ENCODE measurements at regions not wholly inside any gene's neighbourhood (a gene's known extent, or its start where the extent isn't known, plus 50 kb on each side); places are given as distances from the start of the nearest gene placed in this dataset.

- no peak for TF ChIP-seq HNF1B (CRISPR knock-in tag; IDR thresholded peaks at IDR 0.05)
- TF ChIP-seq ZBTB49 (CRISPR knock-in tag; IDR thresholded peaks at IDR 0.05; ENCODE audit: borderline replicate concordance), result no peak
- TF ChIP-seq GABPB1 (CRISPR knock-in tag; IDR thresholded peaks at IDR 0.05), result no peak
- no peak for TF ChIP-seq ZNF800 (CRISPR knock-in tag; IDR thresholded peaks at IDR 0.05)
Observed at GRCh38 chr1:143604887-143605286, 366.9 kb downstream of the FAM72C start (continued).

- ChIA-PET POLR2A (no interaction called here), CTCF (ENCODE audit: low intra/inter-chr PET ratio, low total read pairs) (no interaction called here)
- no peak overlapping the region for H3K27ac ChIP-seq (ENCODE audit: extremely low read length, insufficient read depth, low read length)
- TF ChIP-seq ZNF800 (CRISPR knock-in tag; IDR thresholded peaks at IDR 0.05), result no peak
- no peak for TF ChIP-seq REPIN1 (CRISPR knock-in tag; IDR thresholded peaks at IDR 0.05; ENCODE audit: borderline replicate concordance, low read depth)
- no peak for TF ChIP-seq MED13 (CRISPR knock-in tag; IDR thresholded peaks at IDR 0.05)
- no peak for TF ChIP-seq ZNF12 (CRISPR knock-in tag; IDR thresholded peaks at IDR 0.05)
- TF ChIP-seq CCAR2 (optimal IDR thresholded peaks at IDR 0.05; ENCODE audit: low read depth, low read length), result no peak
- TF ChIP-seq ZNF746 (CRISPR knock-in tag; IDR thresholded peaks at IDR 0.05), result no peak
- TF ChIP-seq ZNF414 (CRISPR knock-in tag; IDR thresholded peaks at IDR 0.05), result no peak
- no peak for TF ChIP-seq FOXP1 (IDR thresholded peaks at IDR 0.05)
- TF ChIP-seq FOXP1 (CRISPR knock-in tag; IDR thresholded peaks at IDR 0.05), result no peak
- TF ChIP-seq ZNF101 (CRISPR knock-in tag; IDR thresholded peaks at IDR 0.05; ENCODE audit: borderline replicate concordance, low read depth), result no peak
- no peak for TF ChIP-seq NFE2 (CRISPR knock-in tag; IDR thresholded peaks at IDR 0.05)
- no peak for TF ChIP-seq ZNF567 (CRISPR knock-in tag; IDR thresholded peaks at IDR 0.05; ENCODE audit: borderline replicate concordance)
- TF ChIP-seq ZNF891 (CRISPR knock-in tag; IDR thresholded peaks at IDR 0.05), result no peak
Observed at GRCh38 chr1:143584508-143584907, 387.3 kb downstream of the FAM72C start.

More at GRCh38 chr1:143584508-143584907, 387.3 kb downstream of the FAM72C start:
- H3K4me3 ChIP-seq (replicated peaks in 1 of 3; ENCODE audit: insufficient read depth in 1 of 3, low read depth in 2 of 3, low read length in 3 of 3), result no peak overlapping the region
- WGBS (ENCODE audit: low lambda C conversion rate), result 19% methylated on average over 4 of the region's 4 CpGs
- no peak overlapping the region for H2AFZ ChIP-seq (ENCODE audit: low read length)
- no peaks in the 10 kb centered on the region for H3K36me3 ChIP-seq (replicated peaks in 1 of 2; ENCODE audit: control insufficient read depth in 1 of 2, insufficient read depth in 2 of 2, low read length in 2 of 2)
- no peaks in the 10 kb centered on the region for H3K9me3 ChIP-seq (ENCODE audit: low read length)
- no peak overlapping the region for H3K4me2 ChIP-seq (ENCODE audit: low read depth, low read length)
- H3K4me1 ChIP-seq (ENCODE audit: insufficient read depth, low read length), result no peaks in the 10 kb centered on the region
- H4K20me1 ChIP-seq (ENCODE audit: insufficient read depth, low read length), result no peaks in the 10 kb centered on the region
- ATAC-seq, result no peak
- FAIRE-seq, result no peak
- no peak for DNase-seq (ENCODE audit: low spot score)
- in situ Hi-C loops (cut with HindIII; ENCODE audit: extremely low pct_ligation_motif_present, low pct_unique_long_range_greater_than_20kb) (no loop called here), intact Hi-C loops (cut with micrococcal nuclease; ENCODE audit: unreplicated experiment) (no loop called here)
- no peak overlapping the region for H3K9ac ChIP-seq (ENCODE audit: insufficient read depth, low read depth, low read length)
- no TSS peak for BruUV-seq (replicated peaks)
- no peaks in the 10 kb centered on the region for H3K79me2 ChIP-seq (ENCODE audit: insufficient read depth, low read length)
- H3K27me3 ChIP-seq (ENCODE audit: control insufficient read depth in 1 of 2, insufficient read depth in 2 of 2, low read length in 2 of 2), result no peaks in the 10 kb centered on the region; a peak in 1 of 5 replicates
